Fibroblast of skin of right biceps (primary cell): ENCODE measurements at regions not wholly inside any gene's neighbourhood (a gene's known extent, or its start where the extent isn't known, plus 50 kb on each side); places are given as distances from the start of the nearest gene placed in this dataset.
"Not testable (repeated sequence)": the region's sequence is repeated elsewhere in the genome, so short reads cannot be mapped to it uniquely, and the experiment has no call there.

Experiments
- DNase-seq: peaks from one replicate; pipeline ENCODE4 v3.0.0-alpha.2; 2013

DNA sequence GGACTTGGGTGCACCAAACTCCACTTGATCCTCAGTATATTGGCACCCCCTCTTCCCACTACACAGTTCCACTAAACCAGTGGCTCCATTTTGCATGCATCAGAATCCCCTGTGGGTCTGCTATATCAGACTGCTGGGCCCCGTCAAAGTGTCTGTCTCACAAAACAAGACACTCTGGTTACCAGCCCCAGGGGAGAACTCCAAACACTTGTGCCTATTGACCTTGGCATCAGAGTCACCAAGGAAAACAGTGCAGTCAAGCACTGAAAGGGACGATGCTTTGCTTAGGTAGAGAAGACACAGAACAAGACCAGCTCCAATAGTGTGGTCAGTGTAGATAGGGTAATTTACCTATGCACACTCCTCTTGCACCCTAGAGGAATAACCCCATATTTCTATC lies 205.8 kb upstream of the RAI14 start:
- no peak for DNase-seq

GRCh38 chr5:34452170-34452828 lies 203.8 kb upstream of the RAI14 start:
- peak; percentile 13 for DNase-seq

DNA sequence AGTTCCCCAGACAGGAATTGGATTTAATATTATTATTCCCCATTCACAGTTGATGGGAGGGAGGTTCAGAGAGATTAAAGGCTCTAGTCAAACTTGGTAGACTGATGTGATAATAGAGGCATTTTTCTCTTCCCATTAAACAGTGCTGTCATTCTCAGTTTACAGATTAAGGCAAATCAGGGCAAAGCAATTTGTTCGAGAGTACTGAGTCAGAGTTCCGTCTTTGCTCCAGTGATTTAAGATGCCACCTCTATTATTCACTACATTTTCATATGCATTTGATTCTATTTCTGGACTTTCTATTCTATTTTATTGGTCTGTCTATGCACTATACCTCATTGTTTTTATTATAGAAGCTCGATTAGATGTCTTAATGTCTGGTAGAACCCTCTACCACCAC lies 201.0 kb upstream of the RAI14 start:
- DNase-seq: peak; percentile 11

GRCh38 chr5:34459908-34460307 lies 196.2 kb upstream of the RAI14 start:
- DNase-seq: no peak

DNA sequence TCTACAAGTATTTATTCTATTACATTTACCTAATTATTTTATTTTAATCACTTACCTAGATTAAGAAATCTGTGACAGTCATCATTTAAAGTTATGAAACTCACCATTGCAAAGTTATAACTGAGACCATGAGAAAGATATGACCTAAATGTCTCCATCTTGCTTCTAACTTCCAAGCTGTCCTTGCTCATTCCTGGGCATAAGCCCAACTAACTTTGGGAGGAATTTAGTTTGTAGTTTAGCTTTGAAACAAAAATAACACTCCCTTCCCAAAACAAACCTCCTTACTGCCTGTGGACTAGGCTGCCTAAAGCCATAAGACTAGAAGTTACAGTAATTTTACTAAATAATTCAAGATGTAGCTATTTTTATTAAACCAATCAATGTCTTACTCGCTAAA lies 195.6 kb upstream of the RAI14 start:
- DNase-seq: no peak

- DNase-seq: no peak
Observed at GRCh38 chr5:34464829-34465228, 191.3 kb upstream of the RAI14 start.

DNA sequence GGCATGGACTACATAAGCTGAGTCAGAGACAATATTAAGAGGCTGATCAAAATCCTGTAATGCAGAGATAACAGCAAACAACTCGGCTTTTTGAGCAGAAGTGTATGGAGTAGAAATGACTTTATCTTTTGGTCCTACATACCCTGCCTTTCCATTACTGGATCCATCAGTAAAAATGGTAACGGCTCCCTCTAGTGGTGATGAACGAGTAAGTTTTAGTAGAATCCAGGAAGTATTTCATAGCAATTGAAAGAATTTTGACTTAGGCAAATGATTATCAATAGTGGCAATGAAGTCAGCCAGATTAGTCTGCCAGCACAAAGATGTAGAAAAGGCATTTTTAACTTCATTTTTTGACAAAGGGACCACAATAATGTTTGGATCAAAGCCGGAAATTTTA lies 190.8 kb upstream of the RAI14 start:
- DNase-seq: peak; percentile 57

GRCh38 chr5:34466519-34467388 lies 189.4 kb upstream of the RAI14 start:
- not testable (repeated sequence) for DNase-seq

- no peak for DNase-seq
Observed at GRCh38 chr5:34467436-34467835, 188.7 kb upstream of the RAI14 start.

- DNase-seq: not testable (repeated sequence)
Observed at GRCh38 chr5:34467984-34468383, 188.1 kb upstream of the RAI14 start.

GRCh38 chr5:34469971-34470370 lies 186.2 kb upstream of the RAI14 start:
- DNase-seq: no peak

- peak; percentile 61 for DNase-seq
Observed at GRCh38 chr5:34474573-34475021, 181.5 kb upstream of the RAI14 start.

DNA sequence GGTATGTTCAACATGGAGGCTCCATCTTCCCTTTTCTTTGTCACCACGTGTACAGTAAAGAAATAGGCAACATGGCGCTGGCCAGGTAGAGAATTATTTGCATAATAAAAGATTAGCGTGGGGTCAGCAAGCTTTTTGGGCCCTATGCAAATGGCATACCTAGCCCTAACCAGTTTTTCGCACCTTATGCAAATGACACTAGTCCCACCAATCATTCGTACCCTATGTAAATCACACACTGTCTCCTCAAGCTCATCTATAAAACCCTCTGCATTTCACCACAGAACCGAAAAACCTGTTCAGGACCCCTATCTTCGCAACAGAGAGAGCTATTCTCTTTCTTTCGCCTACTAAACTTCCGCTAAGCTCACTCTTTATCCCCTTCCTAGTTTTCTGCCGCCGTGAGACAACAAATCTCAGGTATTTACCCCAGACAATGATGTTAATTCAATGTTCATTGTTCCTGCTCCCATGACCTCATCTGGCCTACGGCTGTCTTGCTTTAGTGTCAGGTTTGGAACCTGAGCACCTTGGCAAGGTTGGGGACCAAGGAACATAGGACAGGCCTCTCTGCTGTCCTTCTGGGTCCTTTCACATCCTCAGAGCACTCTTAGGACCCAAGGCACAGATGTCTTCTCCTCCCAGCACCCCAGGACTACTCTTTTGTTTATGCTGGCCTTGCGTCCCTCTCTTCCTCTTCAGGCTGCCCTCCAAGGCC lies 180.7 kb upstream of the RAI14 start:
- no peak for DNase-seq

GRCh38 chr5:34476941-34477565 lies 179.1 kb upstream of the RAI14 start:
- DNase-seq: no peak

DNA sequence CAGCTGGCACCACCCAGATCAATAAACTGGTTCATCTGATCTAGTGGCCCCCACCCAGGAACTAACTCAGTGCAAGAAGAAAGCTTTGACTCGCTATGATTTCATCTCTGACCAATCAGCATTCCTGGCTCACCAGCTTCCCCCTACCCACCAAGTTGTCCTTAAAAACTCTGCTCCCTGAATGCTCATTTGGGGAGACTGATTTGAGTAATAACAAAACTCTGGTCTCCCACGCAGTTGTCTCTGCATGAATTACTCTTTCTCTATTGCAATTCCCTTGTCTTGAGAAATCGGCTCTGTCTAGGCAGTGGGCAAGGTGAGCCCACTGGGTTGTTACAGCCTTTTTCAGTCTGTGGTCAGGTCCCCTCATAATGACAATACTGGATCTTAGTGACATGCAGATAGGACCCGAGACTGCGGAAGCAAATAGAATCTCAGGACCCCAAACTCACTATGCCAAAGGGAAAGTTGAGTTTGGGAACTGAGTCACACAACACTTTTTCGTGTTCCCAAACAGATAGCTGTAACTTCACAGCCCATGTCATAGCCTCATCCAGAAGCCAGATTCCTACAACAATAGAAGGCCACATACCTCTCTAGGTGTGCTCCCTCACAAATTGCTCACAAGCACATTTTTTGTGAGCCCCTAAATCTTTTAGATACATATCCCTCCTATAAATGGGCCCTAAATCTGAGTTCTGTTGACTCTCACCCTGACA lies 175.2 kb upstream of the RAI14 start:
- no peak for DNase-seq

DNA sequence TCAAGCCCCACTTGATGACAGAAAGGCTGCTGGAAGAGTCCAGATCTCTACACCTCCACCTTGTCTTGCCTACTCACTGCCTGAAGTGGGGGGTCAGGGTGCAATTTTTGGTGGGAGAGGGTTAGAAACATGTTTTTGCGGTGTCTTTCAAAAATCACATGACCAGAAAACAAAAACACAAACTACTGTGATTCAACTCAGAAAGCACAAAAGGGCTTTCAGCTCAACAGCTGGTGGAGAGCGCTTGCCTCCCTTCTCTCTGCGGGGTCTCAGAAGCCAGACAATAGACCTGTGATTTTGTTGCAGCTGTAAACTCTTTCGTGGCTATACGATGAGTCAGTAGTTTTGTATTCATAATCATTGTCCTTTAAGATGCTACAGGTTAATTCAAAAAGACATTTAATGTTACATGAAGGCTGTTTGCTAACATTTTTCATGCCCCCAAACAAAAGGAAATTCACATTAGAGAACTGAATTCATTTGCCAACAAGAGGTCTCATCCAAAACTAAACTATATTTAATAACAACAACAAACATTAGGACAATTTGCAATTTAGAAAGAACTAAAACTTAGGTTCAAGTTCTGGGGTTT lies 172.6 kb upstream of the RAI14 start:
- no peak for DNase-seq

GRCh38 chr5:34484216-34484920 lies 171.8 kb upstream of the RAI14 start:
- no peak for DNase-seq

GRCh38 chr5:34485768-34486030 lies 170.4 kb upstream of the RAI14 start:
- DNase-seq: no peak

GRCh38 chr5:34486160-34486848 lies 169.8 kb upstream of the RAI14 start:
- peak; percentile 86 for DNase-seq

DNA sequence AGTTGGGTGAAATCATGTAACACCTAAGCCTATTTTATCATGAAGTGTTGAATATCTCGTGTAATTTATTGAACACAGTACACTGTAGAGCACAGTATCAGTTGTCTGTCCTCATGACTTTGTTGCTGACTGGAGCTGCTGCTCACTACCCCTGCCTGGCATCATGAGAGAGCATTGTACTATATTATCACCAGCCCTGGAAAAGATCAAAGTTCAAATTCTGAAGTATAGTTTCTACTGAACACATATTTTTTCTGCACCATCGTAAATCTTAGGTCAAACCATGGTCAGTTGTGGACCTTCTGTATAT lies 169.3 kb upstream of the RAI14 start:
- no peak for DNase-seq

- peak; percentile 90 for DNase-seq
Observed at GRCh38 chr5:34487159-34487879, 168.8 kb upstream of the RAI14 start.
